ELR (cell line): ENCODE measurements at regions not wholly inside any gene's neighbourhood (a gene's known extent, or its start where the extent isn't known, plus 50 kb on each side); places are given as distances from the start of the nearest gene placed in this dataset.

Experiments used
- DNase-seq: peaks from one replicate; pipeline ENCODE4 v3.0.0-alpha.2; 2015; ENCODE audit warnings: low read depth

- no peak for DNase-seq
These were observed 341.7 kb upstream of the ROBO2 start for GRCh38 chr3:76698136-76698706.

GRCh38 chr3:76699846-76700245 lies 340.1 kb upstream of the ROBO2 start:
- no peak for DNase-seq

GRCh38 chr3:76700323-76700722 lies 339.6 kb upstream of the ROBO2 start:
- DNase-seq = no peak

GRCh38 chr3:76702676-76703075 lies 337.2 kb upstream of the ROBO2 start:
- no peak for DNase-seq

- DNase-seq = no peak
These were observed 324.5 kb upstream of the ROBO2 start for GRCh38 chr3:76715426-76715825.

- no peak for DNase-seq
These were observed 316.5 kb upstream of the ROBO2 start for GRCh38 chr3:76723366-76723765.

- no peak for DNase-seq
These were observed 315.8 kb upstream of the ROBO2 start for GRCh38 chr3:76724075-76724474.

GRCh38 chr3:76724706-76725105 lies 315.2 kb upstream of the ROBO2 start:
- no peak for DNase-seq

- DNase-seq = no peak
These were observed 313.9 kb upstream of the ROBO2 start for GRCh38 chr3:76726034-76726433.

GRCh38 chr3:76728426-76728825 lies 311.5 kb upstream of the ROBO2 start:
- peak; percentile 0 for DNase-seq

- no peak for DNase-seq
These were observed 308.4 kb upstream of the ROBO2 start for GRCh38 chr3:76731471-76731870.

- DNase-seq = no peak
These were observed 306.7 kb upstream of the ROBO2 start for GRCh38 chr3:76733073-76733759.

- DNase-seq = no peak
These were observed 304.7 kb upstream of the ROBO2 start for GRCh38 chr3:76735152-76735551.

- DNase-seq = peak; percentile 2
These were observed 286.3 kb upstream of the ROBO2 start for GRCh38 chr3:76753599-76753998.

GRCh38 chr3:76754247-76754646 lies 285.7 kb upstream of the ROBO2 start:
- DNase-seq = no peak

- DNase-seq = no peak
These were observed 283.3 kb upstream of the ROBO2 start for GRCh38 chr3:76756577-76756976.

GRCh38 chr3:76760336-76760735 lies 279.6 kb upstream of the ROBO2 start:
- no peak for DNase-seq

- DNase-seq = no peak
These were observed 274.4 kb upstream of the ROBO2 start for GRCh38 chr3:76765511-76765910.

- DNase-seq = no peak
These were observed 271.0 kb upstream of the ROBO2 start for GRCh38 chr3:76768912-76769311.

GRCh38 chr3:76776927-76777326 lies 263.0 kb upstream of the ROBO2 start:
- DNase-seq = no peak

- no peak for DNase-seq
These were observed 251.7 kb upstream of the ROBO2 start for GRCh38 chr3:76788206-76788605.

GRCh38 chr3:76789237-76789636 lies 250.7 kb upstream of the ROBO2 start:
- DNase-seq = no peak

GRCh38 chr3:76811418-76811817 lies 228.5 kb upstream of the ROBO2 start:
- no peak for DNase-seq

- DNase-seq = no peak
These were observed 227.2 kb upstream of the ROBO2 start for GRCh38 chr3:76812649-76813242.
